ENCODE measurements at regions not wholly inside any gene's neighbourhood (a gene's known extent, or its start where the extent isn't known, plus 50 kb on each side); places are given as distances from the start of the nearest gene placed in this dataset.

DNA sequence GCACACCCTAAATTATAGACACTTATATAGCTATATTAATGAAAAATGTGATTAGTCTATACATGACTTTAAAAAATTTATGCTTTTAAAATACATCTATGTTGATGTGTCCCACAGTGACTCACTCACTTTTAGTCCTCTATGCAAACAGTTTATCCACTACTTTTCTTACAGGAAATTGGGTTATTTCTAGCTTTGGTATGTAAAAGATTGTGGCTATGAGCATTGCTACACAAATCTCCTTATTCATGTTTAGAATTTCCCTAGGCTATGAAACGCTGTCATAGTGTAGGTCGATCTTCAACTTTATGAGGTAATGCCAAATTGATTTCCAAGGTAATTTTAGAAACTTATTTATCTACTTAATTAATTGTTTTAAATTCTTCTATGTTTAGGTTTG is 687.4 kb downstream of the PRR16 start:
- peak overlapping the region; percentile 42; the same call in 1 of the 2 replicates for H2AFZ ChIP-seq (ENCODE audit: low read depth)
- H3K36me3 ChIP-seq (replicated peaks in 1 of 2; ENCODE audit: control insufficient read depth in 1 of 2, insufficient read depth in 2 of 2, low read length in 1 of 2) = no peaks in the 10 kb centered on the region
- no peaks in the 10 kb centered on the region for H3K4me1 ChIP-seq (ENCODE audit: control insufficient read depth in 1 of 2, insufficient read depth in 2 of 2, low read depth in 1 of 2, low read length in 1 of 2)
- no peak overlapping the region for H3K4me3 ChIP-seq (ENCODE audit: low read depth in 2 of 2, low read length in 1 of 2)
- no peak for DNase-seq
- H3K9me2 ChIP-seq = 0 out of 2 replicates have a peak, but pooled peaks cover 5% of the 10 kb centered on the region
- no peaks in the 10 kb centered on the region for H3K79me2 ChIP-seq (ENCODE audit: insufficient read depth)
- POLR2A ChIA-PET = no interaction called here
- TF ChIP-seq MEF2A (IDR thresholded peaks at IDR 0.05; ENCODE audit: borderline replicate concordance, low read depth) (no peak), GABPA (IDR thresholded peaks at IDR 0.05; ENCODE audit: low read depth) (no peak), TAF1 (IDR thresholded peaks at IDR 0.05; ENCODE audit: borderline replicate concordance, low read depth, low read length) (no peak), POLR2AphosphoS5 (IDR thresholded peaks at IDR 0.05; ENCODE audit: low read depth, low read length) (no peak), ELF1 (IDR thresholded peaks at IDR 0.05) (no peak), FOSL2 (IDR thresholded peaks at IDR 0.05; ENCODE audit: borderline replicate concordance, low read depth) (no peak), GATA2 (CRISPR knock-in tag; IDR thresholded peaks at IDR 0.05) (no peak), RAD21 (IDR thresholded peaks at IDR 0.05; ENCODE audit: low read length) (no peak), FOXM1 (IDR thresholded peaks at IDR 0.05; ENCODE audit: low read depth) (no peak), EZH2phosphoT487 (IDR thresholded peaks at IDR 0.05; ENCODE audit: borderline replicate concordance, low read depth) (no peak), TCF12 (IDR thresholded peaks at IDR 0.05) (no peak), EP300 (IDR thresholded peaks at IDR 0.05; ENCODE audit: borderline replicate concordance in 1 of 2, low read depth in 1 of 2, low read length in 1 of 2) (no peak), NFIC (IDR thresholded peaks at IDR 0.05; ENCODE audit: borderline replicate concordance) (no peak), SMC3 (IDR thresholded peaks at IDR 0.05; ENCODE audit: low read depth, low read length) (no peak), SIN3A (IDR thresholded peaks at IDR 0.05; ENCODE audit: borderline replicate concordance, low read depth, low read length) (no peak)
- TF ChIP-seq, protein P1, sequence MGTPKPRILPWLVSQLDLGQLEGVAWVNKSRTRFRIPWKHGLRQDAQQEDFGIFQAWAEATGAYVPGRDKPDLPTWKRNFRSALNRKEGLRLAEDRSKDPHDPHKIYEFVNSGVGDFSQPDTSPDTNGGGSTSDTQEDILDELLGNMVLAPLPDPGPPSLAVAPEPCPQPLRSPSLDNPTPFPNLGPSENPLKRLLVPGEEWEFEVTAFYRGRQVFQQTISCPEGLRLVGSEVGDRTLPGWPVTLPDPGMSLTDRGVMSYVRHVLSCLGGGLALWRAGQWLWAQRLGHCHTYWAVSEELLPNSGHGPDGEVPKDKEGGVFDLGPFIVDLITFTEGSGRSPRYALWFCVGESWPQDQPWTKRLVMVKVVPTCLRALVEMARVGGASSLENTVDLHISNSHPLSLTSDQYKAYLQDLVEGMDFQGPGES (IDR thresholded peaks at IDR 0.05; ENCODE audit: low read depth, low read length) = no peak
- TF ChIP-seq, protein P2, sequence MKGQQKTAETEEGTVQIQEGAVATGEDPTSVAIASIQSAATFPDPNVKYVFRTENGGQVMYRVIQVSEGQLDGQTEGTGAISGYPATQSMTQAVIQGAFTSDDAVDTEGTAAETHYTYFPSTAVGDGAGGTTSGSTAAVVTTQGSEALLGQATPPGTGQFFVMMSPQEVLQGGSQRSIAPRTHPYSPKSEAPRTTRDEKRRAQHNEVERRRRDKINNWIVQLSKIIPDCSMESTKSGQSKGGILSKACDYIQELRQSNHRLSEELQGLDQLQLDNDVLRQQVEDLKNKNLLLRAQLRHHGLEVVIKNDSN (IDR thresholded peaks at IDR 0.05; ENCODE audit: borderline replicate concordance, low read depth) = no peak
- TF ChIP-seq, protein P3, sequence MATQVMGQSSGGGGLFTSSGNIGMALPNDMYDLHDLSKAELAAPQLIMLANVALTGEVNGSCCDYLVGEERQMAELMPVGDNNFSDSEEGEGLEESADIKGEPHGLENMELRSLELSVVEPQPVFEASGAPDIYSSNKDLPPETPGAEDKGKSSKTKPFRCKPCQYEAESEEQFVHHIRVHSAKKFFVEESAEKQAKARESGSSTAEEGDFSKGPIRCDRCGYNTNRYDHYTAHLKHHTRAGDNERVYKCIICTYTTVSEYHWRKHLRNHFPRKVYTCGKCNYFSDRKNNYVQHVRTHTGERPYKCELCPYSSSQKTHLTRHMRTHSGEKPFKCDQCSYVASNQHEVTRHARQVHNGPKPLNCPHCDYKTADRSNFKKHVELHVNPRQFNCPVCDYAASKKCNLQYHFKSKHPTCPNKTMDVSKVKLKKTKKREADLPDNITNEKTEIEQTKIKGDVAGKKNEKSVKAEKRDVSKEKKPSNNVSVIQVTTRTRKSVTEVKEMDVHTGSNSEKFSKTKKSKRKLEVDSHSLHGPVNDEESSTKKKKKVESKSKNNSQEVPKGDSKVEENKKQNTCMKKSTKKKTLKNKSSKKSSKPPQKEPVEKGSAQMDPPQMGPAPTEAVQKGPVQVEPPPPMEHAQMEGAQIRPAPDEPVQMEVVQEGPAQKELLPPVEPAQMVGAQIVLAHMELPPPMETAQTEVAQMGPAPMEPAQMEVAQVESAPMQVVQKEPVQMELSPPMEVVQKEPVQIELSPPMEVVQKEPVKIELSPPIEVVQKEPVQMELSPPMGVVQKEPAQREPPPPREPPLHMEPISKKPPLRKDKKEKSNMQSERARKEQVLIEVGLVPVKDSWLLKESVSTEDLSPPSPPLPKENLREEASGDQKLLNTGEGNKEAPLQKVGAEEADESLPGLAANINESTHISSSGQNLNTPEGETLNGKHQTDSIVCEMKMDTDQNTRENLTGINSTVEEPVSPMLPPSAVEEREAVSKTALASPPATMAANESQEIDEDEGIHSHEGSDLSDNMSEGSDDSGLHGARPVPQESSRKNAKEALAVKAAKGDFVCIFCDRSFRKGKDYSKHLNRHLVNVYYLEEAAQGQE (IDR thresholded peaks at IDR 0.05; ENCODE audit: low read depth, low read length) = no peak
- 70% methylated on average over 2 of the region's 2 CpGs for WGBS (ENCODE audit: low lambda C conversion rate)
- no peak overlapping the region for H3K9ac ChIP-seq
- no peak overlapping the region for H3K4me2 ChIP-seq
- no peaks in the 10 kb centered on the region for H3F3A ChIP-seq (replicated peaks; ENCODE audit: insufficient read depth)
- no peak overlapping the region for H3K27ac ChIP-seq (ENCODE audit: low read depth in 2 of 2, low read length in 1 of 2)
- H4K20me1 ChIP-seq (ENCODE audit: insufficient read depth) = no peaks in the 10 kb centered on the region
- CTCF ChIA-PET = interaction anchor here (1.0 to 1.2 kb wide), 2 partner anchors 16 to 20 kb away, joined by 3 to 4 read pairs; no protein-coding TSS in a partner anchor
- H3K27me3 ChIP-seq (ENCODE audit: insufficient read depth) = no peaks in the 10 kb centered on the region
- no peaks in the 10 kb centered on the region for H3K9me3 ChIP-seq

All from SK-N-SH (cell line).